Hepatocyte (in vitro differentiated cells): ENCODE measurements at regions not wholly inside any gene's neighbourhood (a gene's known extent, or its start where the extent isn't known, plus 50 kb on each side); places are given as distances from the start of the nearest gene placed in this dataset.

Experiments used
- DNase-seq: peaks from one replicate; pipeline ENCODE4 v3.0.0-alpha.2; 2016; ENCODE audit warnings: low spot score
- H2AFZ ChIP-seq: fragments of 200-600 bp; sonication (generic); 2 replicates; pipeline ENCODE4 v1.6.0; 2016; ENCODE audit warnings: antibody characterized with exemption, mild to moderate bottlenecking
- H3K27ac ChIP-seq: fragments of 200-600 bp; sonication (generic); 2 replicates; pipeline ENCODE4 v1.5.1; 2016; ENCODE audit warnings: mild to moderate bottlenecking
- H3K27me3 ChIP-seq: fragments of 200-600 bp; sonication (generic); 2 replicates; pipeline ENCODE4 v1.6.1; 2016
- H3K36me3 ChIP-seq: fragments of 200-600 bp; sonication (generic); replicated peaks from 2 replicates; pipeline ENCODE4 v1.5.1; 2016; ENCODE audit warnings: low read depth; ENCODE audit not compliant: insufficient read depth
- H3K4me1 ChIP-seq: fragments of 200-600 bp; sonication (generic); 2 replicates; pipeline ENCODE4 v1.5.1; 2016; ENCODE audit warnings: mild to moderate bottlenecking, moderate library complexity; ENCODE audit not compliant: insufficient read depth
- H3K4me2 ChIP-seq: fragments of 200-600 bp; sonication (generic); 2 replicates; pipeline ENCODE4 v1.6.0; 2016
- H3K4me3 ChIP-seq: fragments of 200-600 bp; sonication (generic); 2 replicates; pipeline ENCODE4 v1.5.1; 2016; ENCODE audit warnings: mild to moderate bottlenecking
- H3K79me2 ChIP-seq: fragments of 200-600 bp; sonication (generic); 2 replicates; pipeline ENCODE4 v1.6.0; 2017; ENCODE audit warnings: mild to moderate bottlenecking
- H3K9me2 ChIP-seq: fragments of 200-600 bp; sonication (generic); replicated peaks from 2 replicates; pipeline ENCODE4 v1.6.0; 2017; ENCODE audit warnings: mild to moderate bottlenecking; ENCODE audit not compliant: insufficient read depth
- H3K9me3 ChIP-seq: fragments of 200-600 bp; sonication (generic); 2 replicates; pipeline ENCODE4 v1.5.1; 2016; ENCODE audit warnings: low read depth, mild to moderate bottlenecking
- H4K20me1 ChIP-seq: fragments of 200-600 bp; sonication (generic); 2 replicates; pipeline ENCODE4 v1.6.0; 2016; ENCODE audit warnings: mild to moderate bottlenecking; ENCODE audit not compliant: insufficient read depth, poor library complexity, severe bottlenecking
- CTCF ChIP-seq: fragments of 200-600 bp; sonication (generic); IDR thresholded peaks from 2 replicates; pipeline ENCODE4 v1.5.1; 2016; ENCODE audit warnings: antibody characterized with exemption, mild to moderate bottlenecking; ENCODE audit not compliant: poor library complexity
- EZH2 ChIP-seq: fragments of 200-600 bp; sonication (generic); IDR thresholded peaks from 2 replicates; pipeline ENCODE4 v1.6.1; 2016; ENCODE audit warnings: antibody characterized with exemption, mild to moderate bottlenecking, borderline replicate concordance
- EZH2phosphoT487 ChIP-seq: fragments of 200-600 bp; sonication (generic); IDR thresholded peaks from one replicate; pipeline ENCODE4 v1.6.1; 2018; ENCODE audit warnings: antibody characterized with exemption, mild to moderate bottlenecking, low read depth, moderate library complexity; ENCODE audit not compliant: unreplicated experiment, severe bottlenecking
- WGBS: methylation state at CpG from one replicate; pipeline ENCODE4 v1.1.6; 2016; ENCODE audit warnings: low lambda C conversion rate; ENCODE audit errors: missing lambda C conversion rate; 5-methylcytosine and 5-hydroxymethylcytosine counted together

GRCh38 chr2:136394136-136395060 lies 276.4 kb upstream of the CXCR4 start:
- no peaks in the 10 kb centered on the region for H3K36me3 ChIP-seq
- H3K79me2 ChIP-seq: no peaks in the 10 kb centered on the region
- TF ChIP-seq EZH2 (no peak), CTCF (no peak), EZH2phosphoT487 (no peak)
- no peak overlapping the region for H3K4me2 ChIP-seq
- no peaks in the 10 kb centered on the region for H3K9me3 ChIP-seq
- no peak overlapping the region for H3K4me3 ChIP-seq
- H3K4me1 ChIP-seq: no peaks in the 10 kb centered on the region
- no peak overlapping the region for H3K27ac ChIP-seq
- H3K27me3 ChIP-seq: no peaks in the 10 kb centered on the region
- no peak overlapping the region for H2AFZ ChIP-seq
- no peaks in the 10 kb centered on the region for H4K20me1 ChIP-seq
- no peak for DNase-seq
- 82% methylated on average over 8 of the region's 8 CpGs for WGBS
- H3K9me2 ChIP-seq: no peaks in the 10 kb centered on the region

- Histone ChIP-seq H3K4me3 (no peak overlapping the region), H4K20me1 (no peaks in the 10 kb centered on the region), H3K27ac (no peak overlapping the region), H3K27me3 (no peaks in the 10 kb centered on the region), H3K4me2 (no peak overlapping the region), H3K79me2 (no peaks in the 10 kb centered on the region), H3K9me3 (no peaks in the 10 kb centered on the region), H3K36me3 (no peaks in the 10 kb centered on the region), H3K9me2 (no peaks in the 10 kb centered on the region), H2AFZ (no peak overlapping the region), H3K4me1 (no peaks in the 10 kb centered on the region)
- 97% methylated on average over 1 of the region's 1 CpG for WGBS
- TF ChIP-seq CTCF: no peak
- TF ChIP-seq EZH2: no peak
- TF ChIP-seq EZH2phosphoT487: no peak
- no peak for DNase-seq
These were observed 275.6 kb upstream of the CXCR4 start for GRCh38 chr2:136393514-136393913.

GRCh38 chr2:136392897-136393505 lies 275.1 kb upstream of the CXCR4 start:
- H3K4me1 ChIP-seq: no peaks in the 10 kb centered on the region
- H2AFZ ChIP-seq: no peak overlapping the region
- H3K27me3 ChIP-seq: no peaks in the 10 kb centered on the region
- WGBS: 90% methylated on average over 4 of the region's 4 CpGs
- no peaks in the 10 kb centered on the region for H3K79me2 ChIP-seq
- H3K36me3 ChIP-seq: no peaks in the 10 kb centered on the region
- H3K27ac ChIP-seq: no peak overlapping the region
- no peaks in the 10 kb centered on the region for H3K9me2 ChIP-seq
- H3K9me3 ChIP-seq: no peaks in the 10 kb centered on the region
- TF ChIP-seq CTCF (no peak), EZH2 (no peak), EZH2phosphoT487 (no peak)
- H3K4me3 ChIP-seq: no peak overlapping the region
- DNase-seq: no peak
- H4K20me1 ChIP-seq: no peaks in the 10 kb centered on the region
- no peak overlapping the region for H3K4me2 ChIP-seq
